Lower leg skin (tissue), 4 donors: ENCODE measurements at regions not wholly inside any gene's neighbourhood (a gene's known extent, or its start where the extent isn't known, plus 50 kb on each side); places are given as distances from the start of the nearest gene placed in this dataset.

Experiments used
- DNase-seq, 2 donors: peaks; one replicate each; pipeline ENCODE4 v3.0.0-alpha.2; 2019; ENCODE audit warnings: low spot score in 2 of 2
- H3K4me3 ChIP-seq: fragments of 200-600 bp; sonication (generic); 2 replicates; pipeline ENCODE4 v1.5.1; 2017; ENCODE audit warnings: mild to moderate bottlenecking, low read depth; ENCODE audit not compliant: poor library complexity, severe bottlenecking
- CTCF ChIP-seq, 3 donors: fragments of 450-650 bp; IDR thresholded peaks; one replicate each; pipeline ENCODE4 v1.5.1; 2016; ENCODE audit warnings: antibody characterized with exemption in 3 of 3, mild to moderate bottlenecking in 3 of 3, moderate library complexity in 2 of 3
- POLR2A ChIP-seq, 2 donors: fragments of 450-650 bp; IDR thresholded peaks; one replicate each; pipeline ENCODE4 v1.6.1; 2016 to 2017; ENCODE audit warnings: antibody characterized with exemption in 2 of 2, mild to moderate bottlenecking in 1 of 2, moderate library complexity in 1 of 2
- WGBS, 2 donors: methylation state at CpG; one replicate each; pipeline ENCODE4 v1.1.5; 2018; 5-methylcytosine and 5-hydroxymethylcytosine counted together
- intact Hi-C: fragments of 100-400 bp; cut with DNase I; formaldehyde crosslinking; loops from one replicate; pipeline ENCODE4 v1.15.0; 2023; ENCODE audit warnings: low total_unique reads

GRCh38 chr5:88140396-88140855 lies 128.2 kb downstream of the TMEM161B start:
- intact Hi-C loops: loop anchor here (10.0 kb wide), 1 partner anchor 544 kb away; no protein-coding TSS in a partner anchor
- 3 to 9% methylated on average over 15 of the region's 15 CpGs for WGBS, 2 donors

GRCh38 chr5:88130211-88130815 lies 138.3 kb downstream of the TMEM161B start:
- intact Hi-C loops: no loop called here
- 91 to 93% methylated on average over 5 of the region's 5 CpGs for WGBS, 2 donors
- no peak overlapping the region for H3K4me3 ChIP-seq
- TF ChIP-seq CTCF (IDR thresholded peaks at IDR 0.05): no peak
- TF ChIP-seq POLR2A (IDR thresholded peaks at IDR 0.05): no peak
- no peak for DNase-seq

More at GRCh38 chr5:88140396-88140855, 128.2 kb downstream of the TMEM161B start:
- DNase-seq: peak in 1 of 2 donors; percentile 88
- TF ChIP-seq POLR2A (IDR thresholded peaks at IDR 0.05): no peak
- no peak for TF ChIP-seq CTCF (IDR thresholded peaks at IDR 0.05)
- H3K4me3 ChIP-seq: peak overlapping the region; percentile 22

GRCh38 chr5:88128813-88129212 lies 139.8 kb downstream of the TMEM161B start:
- WGBS, 2 donors: 97 to 99% methylated on average over 2 of the region's 2 CpGs
- no peak for TF ChIP-seq CTCF (IDR thresholded peaks at IDR 0.05)
- no peak for TF ChIP-seq POLR2A (IDR thresholded peaks at IDR 0.05)
- intact Hi-C loops: no loop called here
- DNase-seq: no peak
- no peak overlapping the region for H3K4me3 ChIP-seq

GRCh38 chr5:88119535-88120125 lies 149.0 kb downstream of the TMEM161B start:
- WGBS, 2 donors: 82 to 85% methylated on average over 4 of the region's 4 CpGs

GRCh38 chr5:88118179-88118578 lies 150.5 kb downstream of the TMEM161B start:
- intact Hi-C loops: no loop called here
- DNase-seq: no peak
- WGBS, 2 donors: 58 to 72% methylated on average over 2 of the region's 2 CpGs
- TF ChIP-seq POLR2A (IDR thresholded peaks at IDR 0.05) (no peak), CTCF (IDR thresholded peaks at IDR 0.05) (no peak)
- no peak overlapping the region for H3K4me3 ChIP-seq

More at GRCh38 chr5:88119535-88120125, 149.0 kb downstream of the TMEM161B start:
- TF ChIP-seq CTCF (IDR thresholded peaks at IDR 0.05) (no peak), POLR2A (IDR thresholded peaks at IDR 0.05) (no peak)
- no peak overlapping the region for H3K4me3 ChIP-seq
- no peak for DNase-seq
- intact Hi-C loops: no loop called here
